GM10248 (cell line): ENCODE measurements at regions not wholly inside any gene's neighbourhood (a gene's known extent, or its start where the extent isn't known, plus 50 kb on each side); places are given as distances from the start of the nearest gene placed in this dataset.

Experiments
- CTCF ChIA-PET: fragments of 300-600 bp; sonication (Branson Sonifier 250); formaldehyde crosslinking; extraction: SDS; loops from one replicate; lab custom pipeline; 2021; ENCODE audit warnings: antibody characterized with exemption; lab: Yijun Ruan, JAX
- POLR2A ChIA-PET: fragments of 350-650 bp; sonication (Branson Sonifier 250); formaldehyde crosslinking; extraction: SDS; loops from one replicate; lab custom pipeline; 2020; ENCODE audit warnings: antibody characterized with exemption; lab: Yijun Ruan, JAX
- DNase-seq: peaks from one replicate; pipeline ENCODE4 v3.0.0; 2012; ENCODE audit errors: extremely low spot score
- CTCF ChIP-seq: IDR thresholded peaks from 2 replicates; pipeline ENCODE4 v1.5.1; 2012; ENCODE audit warnings: mild to moderate bottlenecking, low read depth; ENCODE audit errors: extremely low read depth, missing control alignments, control extremely low read depth

GRCh38 chr14:82502043-82502442 lies 968.4 kb upstream of the SEL1L start:
- POLR2A ChIA-PET, result no interaction called here
- CTCF ChIA-PET, result no interaction called here
- TF ChIP-seq CTCF, result no peak
- no peak for DNase-seq

- ChIA-PET POLR2A (no interaction called here), CTCF (no interaction called here)
- no peak for TF ChIP-seq CTCF
- DNase-seq, result no peak
These were observed 971.2 kb upstream of the SEL1L start for GRCh38 chr14:82504894-82505293.

GRCh38 chr14:82510007-82510406 lies 976.4 kb upstream of the SEL1L start:
- POLR2A ChIA-PET, result no interaction called here
- CTCF ChIA-PET, result interaction anchor here (0.9 to 1.0 kb wide), 2 partner anchors 11 to 15 kb away, joined by 3 to 4 read pairs; no protein-coding TSS in a partner anchor
- no peak for DNase-seq
- no peak for TF ChIP-seq CTCF

GRCh38 chr14:82511399-82511798 lies 977.7 kb upstream of the SEL1L start:
- DNase-seq, result no peak
- TF ChIP-seq CTCF, result no peak
- ChIA-PET POLR2A (no interaction called here), CTCF (no interaction called here)

- TF ChIP-seq CTCF, result no peak
- ChIA-PET POLR2A (no interaction called here), CTCF (no interaction called here)
- no peak for DNase-seq
These were observed 987.1 kb upstream of the SEL1L start for GRCh38 chr14:82520765-82521164.

GRCh38 chr14:82521191-82521590 lies 987.5 kb upstream of the SEL1L start:
- no peak for TF ChIP-seq CTCF
- CTCF ChIA-PET, result no interaction called here
- POLR2A ChIA-PET, result no interaction called here
- no peak for DNase-seq

- no peak for DNase-seq
- TF ChIP-seq CTCF, result no peak
- ChIA-PET CTCF (no interaction called here), POLR2A (no interaction called here)
These were observed 994.4 kb upstream of the SEL1L start for GRCh38 chr14:82528016-82528415.
